H1 (cell line): ENCODE measurements at regions not wholly inside any gene's neighbourhood (a gene's known extent, or its start where the extent isn't known, plus 50 kb on each side); places are given as distances from the start of the nearest gene placed in this dataset.

Experiments used
- CTCF ChIA-PET: fragments of 300-600 bp; sonication (Branson Sonifier 250); formaldehyde crosslinking; loops from one replicate; lab custom pipeline; 2021; ENCODE audit not compliant: partially characterized antibody; lab: Charles Lee
- POLR2A ChIA-PET: fragments of 300-600 bp; sonication (Branson Sonifier 250); formaldehyde crosslinking; loops from one replicate; lab custom pipeline; 2021; ENCODE audit warnings: inconsistent platforms; ENCODE audit not compliant: partially characterized antibody; lab: Charles Lee
- DNase-seq, 2 experiments: peaks; one replicate each; pipeline versions ENCODE4 v3.0.0 to v3.0.0-alpha.2; 2010 to 2022; ENCODE audit warnings: low spot score in 2 of 2, low read depth in 1 of 2, mixed read lengths in 1 of 2
- FAIRE-seq: peaks from 2 replicates; lab custom pipeline; 2011; peaks lifted over from hg19 to GRCh38; lab: Jason Lieb, UNC
- H2AFZ ChIP-seq: 2 replicates; pipeline ENCODE4 v1.8.1; 2012; ENCODE audit warnings: low read length, inconsistent platforms
- H2AK5ac ChIP-seq: 2 replicates; pipeline ENCODE4 v1.6.1; 2013; ENCODE audit warnings: low read depth, low read length
- H2BK120ac ChIP-seq: replicated peaks from 2 replicates; pipeline ENCODE3; 2013; ENCODE audit warnings: low read depth, low read length, inconsistent platforms
- H2BK12ac ChIP-seq: 2 replicates; pipeline ENCODE4 v1.6.1; 2013; ENCODE audit warnings: low read depth, low read length
- H2BK15ac ChIP-seq: 2 replicates; pipeline ENCODE4 v1.6.1; 2013; ENCODE audit warnings: low read length
- H2BK20ac ChIP-seq: 2 replicates; pipeline ENCODE4 v1.6.1; 2013; ENCODE audit warnings: low read length
- H2BK5ac ChIP-seq: 2 replicates; pipeline ENCODE4 v1.6.1; 2013; ENCODE audit warnings: low read depth, low read length
- H3K14ac ChIP-seq: 2 replicates; pipeline ENCODE4 v1.6.1; 2013; ENCODE audit warnings: inconsistent platforms; ENCODE audit not compliant: insufficient read length
- H3K18ac ChIP-seq: 2 replicates; pipeline ENCODE4 v1.6.1; 2013; ENCODE audit warnings: low read length; ENCODE audit errors: extremely low read depth
- H3K23ac ChIP-seq: 2 replicates; pipeline ENCODE4 v1.6.1; 2013; ENCODE audit warnings: inconsistent platforms; ENCODE audit not compliant: insufficient read length
- H3K23me2 ChIP-seq: 2 replicates; pipeline ENCODE4 v1.6.1; 2013; ENCODE audit warnings: low read depth, low read length
- H3K27ac ChIP-seq: 2 replicates; pipeline ENCODE4 v1.6.1; 2011; ENCODE audit warnings: low read depth, low read length, inconsistent platforms
- H3K27me3 ChIP-seq, 4 experiments: replicated peaks in 1 of 4; 1 replicate in 1 of 4; 2 replicates in 3 of 4; pipeline versions ENCODE4 v1.6.1 to v1.8.1; 2011 to 2013; ENCODE audit warnings: low read length in 3 of 4, mild to moderate bottlenecking in 3 of 4, inconsistent platforms in 2 of 4, mixed read lengths in 2 of 4, moderate library complexity in 1 of 4; ENCODE audit not compliant: control insufficient read depth in 3 of 4, insufficient read depth in 3 of 4; ENCODE audit errors: extremely low read depth in 1 of 4
- H3K36me3 ChIP-seq, 4 experiments: 2 replicates each; pipeline versions ENCODE4 v1.6.1 to v1.8.1; 2011 to 2013; ENCODE audit warnings: mild to moderate bottlenecking in 4 of 4, low read length in 3 of 4, moderate library complexity in 2 of 4, control low read depth in 1 of 4, inconsistent platforms in 1 of 4; ENCODE audit not compliant: insufficient read depth in 4 of 4, control insufficient read depth in 2 of 4
- H3K4ac ChIP-seq: replicated peaks from 2 replicates; pipeline ENCODE3; 2013; ENCODE audit warnings: low read length, low read depth, mixed read lengths, inconsistent platforms; ENCODE audit not compliant: insufficient read length
- H3K4me1 ChIP-seq, 4 experiments: replicated peaks in 1 of 4; 1 replicate in 1 of 4; 2 replicates in 3 of 4; pipeline versions ENCODE4 v1.6.1 to v1.8.1; 2011 to 2013; ENCODE audit warnings: low read length in 3 of 4, inconsistent platforms in 2 of 4, mixed read lengths in 1 of 4; ENCODE audit not compliant: insufficient read depth in 4 of 4, control insufficient read depth in 3 of 4
- H3K4me2 ChIP-seq, 2 experiments: 2 replicates each; pipeline versions ENCODE4 v1.6.1 to v1.8.1; 2011 to 2013; ENCODE audit warnings: low read depth in 2 of 2, low read length in 2 of 2, control low read depth in 1 of 2, inconsistent platforms in 1 of 2, mild to moderate bottlenecking in 1 of 2; ENCODE audit not compliant: insufficient read depth in 1 of 2
- H3K4me3 ChIP-seq, 4 experiments: fragments of 200-600, 300-600 bp in 1 of 4; sonication (generic), shearing (Covaris generic), sonication (Bioruptor Twin) in 1 of 4; 2 replicates each; pipeline versions ENCODE4 v1.5.1 to v1.8.1; 2011 to 2016; ENCODE audit warnings: low read length in 4 of 4, low read depth in 3 of 4, control low read depth in 2 of 4, inconsistent platforms in 2 of 4, mild to moderate bottlenecking in 2 of 4, mixed read lengths in 1 of 4, moderate library complexity in 1 of 4; ENCODE audit not compliant: insufficient read depth in 2 of 4; ENCODE audit errors: extremely low read depth in 1 of 4
- H3K56ac ChIP-seq: replicated peaks from 2 replicates; pipeline ENCODE3; 2013; ENCODE audit warnings: low read depth, mild to moderate bottlenecking, mixed read lengths, low read length, inconsistent platforms; ENCODE audit not compliant: insufficient read length
- H3K79me1 ChIP-seq: 2 replicates; pipeline ENCODE4 v1.6.1; 2013; ENCODE audit warnings: low read depth, low read length, control low read depth
- H3K79me2 ChIP-seq, 2 experiments: 2 replicates each; pipeline versions ENCODE4 v1.6.1 to v1.8.1; 2012 to 2013; ENCODE audit warnings: low read length in 2 of 2, mild to moderate bottlenecking in 2 of 2, inconsistent platforms in 1 of 2; ENCODE audit not compliant: insufficient read depth in 2 of 2, control insufficient read depth in 1 of 2
- H3K9ac ChIP-seq, 4 experiments: replicated peaks in 1 of 4; 1 replicate in 1 of 4; 2 replicates in 3 of 4; pipeline versions ENCODE4 v1.6.1 to v1.8.1; 2011 to 2013; ENCODE audit warnings: low read depth in 3 of 4, low read length in 3 of 4, control low read depth in 2 of 4, mild to moderate bottlenecking in 2 of 4, moderate library complexity in 2 of 4, inconsistent platforms in 1 of 4; ENCODE audit errors: extremely low read depth in 1 of 4
- H3K9me3 ChIP-seq, 2 experiments: 2 replicates each; pipeline versions ENCODE4 v1.6.1 to v1.8.1; 2012 to 2013; ENCODE audit warnings: mild to moderate bottlenecking in 2 of 2, moderate library complexity in 2 of 2, control low read depth in 1 of 2, inconsistent platforms in 1 of 2, low read depth in 1 of 2, low read length in 1 of 2, mixed read lengths in 1 of 2; ENCODE audit not compliant: insufficient read depth in 2 of 2
- H4K20me1 ChIP-seq, 2 experiments: replicated peaks in 1 of 2; 2 replicates each; pipeline versions ENCODE3 to v1.8.1; 2011 to 2013; ENCODE audit warnings: inconsistent platforms in 2 of 2, low read length in 2 of 2, mild to moderate bottlenecking in 1 of 2; ENCODE audit not compliant: insufficient read depth in 2 of 2, control insufficient read depth in 1 of 2
- H4K5ac ChIP-seq: 2 replicates; pipeline ENCODE4 v1.6.1; 2013; ENCODE audit warnings: low read length, low read depth, mixed read lengths, inconsistent platforms; ENCODE audit not compliant: insufficient read length
- H4K8ac ChIP-seq: 2 replicates; pipeline ENCODE4 v1.8.0; 2013; ENCODE audit warnings: mild to moderate bottlenecking, moderate library complexity, low read length, inconsistent platforms; ENCODE audit not compliant: insufficient read depth; ENCODE audit errors: extremely low read depth
- H4K91ac ChIP-seq: replicated peaks from 2 replicates; pipeline ENCODE3; 2013; ENCODE audit warnings: low read length, mixed read lengths, inconsistent platforms; ENCODE audit not compliant: insufficient read length
- JUND ChIP-seq: IDR thresholded peaks from 2 replicates; pipeline ENCODE4 v1.6.1; 2011; ENCODE audit warnings: mild to moderate bottlenecking, improper control_type of control experiment, low read length
- MAX ChIP-seq: IDR thresholded peaks from 2 replicates; pipeline ENCODE4 v1.6.1; 2012; ENCODE audit warnings: inconsistent platforms
- RXRA ChIP-seq: IDR thresholded peaks from 2 replicates; pipeline ENCODE4 v1.6.1; 2011; ENCODE audit warnings: low read depth, mild to moderate bottlenecking, low read length, moderate library complexity; ENCODE audit not compliant: insufficient read depth
- SIN3A ChIP-seq, 2 experiments: IDR thresholded peaks in 1 of 2; conservative IDR thresholded peaks in 1 of 2; 2 replicates each; pipeline ENCODE4 v1.6.1; 2011 to 2012; ENCODE audit warnings: low read length in 2 of 2, improper control_type of control experiment in 1 of 2, low read depth in 1 of 2, mild to moderate bottlenecking in 1 of 2
- SRF ChIP-seq: IDR thresholded peaks from 2 replicates; pipeline ENCODE4 v1.6.1; 2011; ENCODE audit warnings: mild to moderate bottlenecking, low read depth, low read length, moderate library complexity
- TAF7 ChIP-seq: optimal IDR thresholded peaks from 2 replicates; pipeline ENCODE3; 2011; ENCODE audit warnings: low read depth, mild to moderate bottlenecking, inconsistent platforms, low read length, moderate library complexity, borderline replicate concordance
- WGBS, 2 experiments: shearing (Covaris generic) in 1 of 2; methylation state at CpG; one replicate each; pipeline versions ENCODE4 v1.1.6 to v1.1.7; 2013 to 2015; ENCODE audit warnings: low lambda C conversion rate in 2 of 2, mixed read lengths in 2 of 2, inconsistent platforms in 1 of 2, low coverage in 1 of 2, missing lambda C conversion rate in 1 of 2; ENCODE audit not compliant: insufficient replicate concordance in 2 of 2, insufficient coverage in 1 of 2, insufficient read length in 1 of 2; ENCODE audit errors: extremely low coverage in 1 of 2, missing lambda C conversion rate in 1 of 2; 5-methylcytosine and 5-hydroxymethylcytosine counted together
- TF ChIP-seq, protein P1 (sequence below), 3 experiments: IDR thresholded peaks; 1 replicate in 2 of 3; 2 replicates in 1 of 3; pipeline versions ENCODE4 v1.5.1 to v1.6.1; 2011; ENCODE audit warnings: low read length in 3 of 3, mild to moderate bottlenecking in 3 of 3, inconsistent platforms in 2 of 3, low read depth in 1 of 3, moderate library complexity in 1 of 3; ENCODE audit not compliant: insufficient read depth in 1 of 3; ENCODE audit errors: control extremely low read depth in 1 of 3
- TF ChIP-seq, protein P2 (sequence below): IDR thresholded peaks from 2 replicates; pipeline ENCODE4 v1.6.1; 2012; ENCODE audit warnings: low read length, inconsistent platforms
- TF ChIP-seq, protein P3 (sequence below): IDR thresholded peaks from 2 replicates; pipeline ENCODE4 v1.6.1; 2011; ENCODE audit warnings: low read depth, mild to moderate bottlenecking, low read length; ENCODE audit not compliant: insufficient read depth

DNA sequence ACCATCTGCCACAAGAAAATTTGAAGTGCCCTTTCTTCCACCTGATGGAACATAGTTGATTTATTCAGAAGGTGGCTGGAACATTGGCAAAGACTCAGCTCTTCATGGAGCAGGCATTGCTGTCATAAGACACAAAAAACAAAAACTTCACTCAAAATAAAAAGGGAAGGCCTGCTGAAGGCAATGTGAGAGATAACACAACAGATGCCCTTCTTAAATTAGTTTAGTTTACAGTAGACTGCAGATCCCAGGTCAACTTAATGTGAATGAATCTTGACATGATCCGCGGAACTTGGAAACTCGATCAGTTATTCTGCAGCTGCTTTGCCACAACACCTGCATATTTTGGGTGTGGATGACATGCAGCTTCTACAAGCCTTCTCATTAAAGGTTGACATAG, 159.8 kb upstream of the PLCXD3 start:
- no peak overlapping the region for H3K4me3 ChIP-seq
- no peaks in the 10 kb centered on the region for H3K79me2 ChIP-seq
- WGBS, 2 experiments = 100% methylated on average over 3 of the region's 3 CpGs; no CpG with 5 or more reads in 1 of the 2 experiments
- H3K36me3 ChIP-seq = no peaks in the 10 kb centered on the region
- H3K27ac ChIP-seq = no peak overlapping the region
- H3K14ac ChIP-seq = no peak overlapping the region
- no peak overlapping the region for H2BK20ac ChIP-seq
- H3K56ac ChIP-seq = no peak overlapping the region
- H4K91ac ChIP-seq = no peak overlapping the region
- no peak overlapping the region for H4K8ac ChIP-seq
- no peak overlapping the region for H3K4me2 ChIP-seq
- H3K9me3 ChIP-seq = no peaks in the 10 kb centered on the region
- no peaks in the 10 kb centered on the region for H3K27me3 ChIP-seq
- no peak overlapping the region for H2BK5ac ChIP-seq
- no peak overlapping the region for H2BK15ac ChIP-seq
- ChIA-PET CTCF (interaction anchor here (0.6 to 1.6 kb wide), 3 partner anchors 20 to 785 kb away, joined by 3 read pairs; no protein-coding TSS in a partner anchor), POLR2A (no interaction called here)
- no peak overlapping the region for H3K23ac ChIP-seq
- no peak overlapping the region for H3K4ac ChIP-seq
- H3K18ac ChIP-seq = no peak overlapping the region
- H2AFZ ChIP-seq = no peak overlapping the region
- H3K4me1 ChIP-seq = no peaks in the 10 kb centered on the region
- H3K23me2 ChIP-seq = no peaks in the 10 kb centered on the region
- no peak overlapping the region for H2AK5ac ChIP-seq
- H2BK120ac ChIP-seq = no peak overlapping the region
- H4K20me1 ChIP-seq = no peaks in the 10 kb centered on the region
- H4K5ac ChIP-seq = no peak overlapping the region
- no peaks in the 10 kb centered on the region for H3K79me1 ChIP-seq
- no peak overlapping the region for H3K9ac ChIP-seq
- DNase-seq (no peak), FAIRE-seq (no peak)
- no peak overlapping the region for H2BK12ac ChIP-seq
- TF ChIP-seq SIN3A (conservative IDR thresholded peaks at IDR 0.05 in 1 of 2, IDR thresholded peaks at IDR 0.05 in 1 of 2; ENCODE audit: low read depth in 1 of 2, low read length in 2 of 2) = no peak
- no peak for TF ChIP-seq SRF
- TF ChIP-seq TAF7 = no peak
- no peak for TF ChIP-seq RXRA
- TF ChIP-seq, protein P1, sequence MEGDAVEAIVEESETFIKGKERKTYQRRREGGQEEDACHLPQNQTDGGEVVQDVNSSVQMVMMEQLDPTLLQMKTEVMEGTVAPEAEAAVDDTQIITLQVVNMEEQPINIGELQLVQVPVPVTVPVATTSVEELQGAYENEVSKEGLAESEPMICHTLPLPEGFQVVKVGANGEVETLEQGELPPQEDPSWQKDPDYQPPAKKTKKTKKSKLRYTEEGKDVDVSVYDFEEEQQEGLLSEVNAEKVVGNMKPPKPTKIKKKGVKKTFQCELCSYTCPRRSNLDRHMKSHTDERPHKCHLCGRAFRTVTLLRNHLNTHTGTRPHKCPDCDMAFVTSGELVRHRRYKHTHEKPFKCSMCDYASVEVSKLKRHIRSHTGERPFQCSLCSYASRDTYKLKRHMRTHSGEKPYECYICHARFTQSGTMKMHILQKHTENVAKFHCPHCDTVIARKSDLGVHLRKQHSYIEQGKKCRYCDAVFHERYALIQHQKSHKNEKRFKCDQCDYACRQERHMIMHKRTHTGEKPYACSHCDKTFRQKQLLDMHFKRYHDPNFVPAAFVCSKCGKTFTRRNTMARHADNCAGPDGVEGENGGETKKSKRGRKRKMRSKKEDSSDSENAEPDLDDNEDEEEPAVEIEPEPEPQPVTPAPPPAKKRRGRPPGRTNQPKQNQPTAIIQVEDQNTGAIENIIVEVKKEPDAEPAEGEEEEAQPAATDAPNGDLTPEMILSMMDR (IDR thresholded peaks at IDR 0.05; ENCODE audit: control extremely low read depth in 1 of 3, insufficient read depth in 1 of 3, low read depth in 1 of 3, low read length in 3 of 3) = no peak
- TF ChIP-seq, protein P2, sequence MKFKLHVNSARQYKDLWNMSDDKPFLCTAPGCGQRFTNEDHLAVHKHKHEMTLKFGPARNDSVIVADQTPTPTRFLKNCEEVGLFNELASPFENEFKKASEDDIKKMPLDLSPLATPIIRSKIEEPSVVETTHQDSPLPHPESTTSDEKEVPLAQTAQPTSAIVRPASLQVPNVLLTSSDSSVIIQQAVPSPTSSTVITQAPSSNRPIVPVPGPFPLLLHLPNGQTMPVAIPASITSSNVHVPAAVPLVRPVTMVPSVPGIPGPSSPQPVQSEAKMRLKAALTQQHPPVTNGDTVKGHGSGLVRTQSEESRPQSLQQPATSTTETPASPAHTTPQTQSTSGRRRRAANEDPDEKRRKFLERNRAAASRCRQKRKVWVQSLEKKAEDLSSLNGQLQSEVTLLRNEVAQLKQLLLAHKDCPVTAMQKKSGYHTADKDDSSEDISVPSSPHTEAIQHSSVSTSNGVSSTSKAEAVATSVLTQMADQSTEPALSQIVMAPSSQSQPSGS = no peak
- no peak for TF ChIP-seq JUND
- no peak for TF ChIP-seq MAX
- TF ChIP-seq, protein P3, sequence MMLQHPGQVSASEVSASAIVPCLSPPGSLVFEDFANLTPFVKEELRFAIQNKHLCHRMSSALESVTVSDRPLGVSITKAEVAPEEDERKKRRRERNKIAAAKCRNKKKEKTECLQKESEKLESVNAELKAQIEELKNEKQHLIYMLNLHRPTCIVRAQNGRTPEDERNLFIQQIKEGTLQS = no peak
